Memory B cell (primary cell): ENCODE measurements at regions not wholly inside any gene's neighbourhood (a gene's known extent, or its start where the extent isn't known, plus 50 kb on each side); places are given as distances from the start of the nearest gene placed in this dataset.

ENCODE experiments used
- ATAC-seq: fragments of 150-1000 bp; cut with Tn5 transposase; 2 replicates; pipeline ENCODE4 v1.10.0; 2021; ENCODE audit warnings: low read depth, mild to moderate bottlenecking, moderate library complexity
- DNase-seq, 2 donors: peaks; one replicate each; pipeline ENCODE4 v3.0.0; 2022; ENCODE audit warnings: low spot score in 2 of 2
- H3K27ac Mint-ChIP-seq: one replicate; pipeline ENCODE4 v1.8.0; 2022; ENCODE audit warnings: mild to moderate bottlenecking, moderate library complexity, mixed read lengths
- H3K27me3 Mint-ChIP-seq: one replicate; pipeline ENCODE4 v1.8.0; 2022; ENCODE audit warnings: mixed read lengths
- H3K36me3 Mint-ChIP-seq: one replicate; pipeline ENCODE4 v1.8.0; 2022; ENCODE audit warnings: mild to moderate bottlenecking, mixed read lengths
- H3K4me1 Mint-ChIP-seq: one replicate; pipeline ENCODE4 v1.8.0; 2022; ENCODE audit warnings: mixed read lengths
- H3K4me3 Mint-ChIP-seq: one replicate; pipeline ENCODE4 v1.8.0; 2022; ENCODE audit warnings: mild to moderate bottlenecking, moderate library complexity, mixed read lengths
- H3K9me3 Mint-ChIP-seq: one replicate; pipeline ENCODE4 v1.8.0; 2022; ENCODE audit warnings: mixed read lengths

- Mint-ChIP-seq H3K27ac (peak overlapping the region; percentile 99), H3K4me1 (peaks cover 46% of the 10 kb centered on the region), H3K36me3 (no peaks in the 10 kb centered on the region), H3K4me3 (peak overlapping the region; percentile 38), H3K9me3 (no peaks in the 10 kb centered on the region), H3K27me3 (no peaks in the 10 kb centered on the region)
- peak; percentile 52 to 68 for DNase-seq
- ATAC-seq, result peak; percentile 47
These were observed 50.6 kb upstream of the SMNDC1 start for GRCh38 chr10:110355141-110355831.

GRCh38 chr10:110355922-110356627 lies 51.4 kb upstream of the SMNDC1 start:
- ATAC-seq (peak; percentile 27), DNase-seq (peak; percentile 37 to 44)
- Mint-ChIP-seq H3K9me3 (no peaks in the 10 kb centered on the region), H3K27me3 (no peaks in the 10 kb centered on the region), H3K4me3 (peak overlapping the region; percentile 86), H3K27ac (peak overlapping the region; percentile 99), H3K36me3 (no peaks in the 10 kb centered on the region), H3K4me1 (peaks cover 46% of the 10 kb centered on the region)

GRCh38 chr10:110356628-110357245 lies 52.0 kb upstream of the SMNDC1 start:
- Mint-ChIP-seq H3K27ac (peak overlapping the region; percentile 99), H3K36me3 (no peaks in the 10 kb centered on the region), H3K9me3 (no peaks in the 10 kb centered on the region), H3K4me1 (peaks cover 46% of the 10 kb centered on the region), H3K4me3 (peak overlapping the region; percentile 86), H3K27me3 (peaks cover under 1% of the 10 kb centered on the region)
- peak; percentile 76 to 87 for DNase-seq
- ATAC-seq, result peak; percentile 78

- no peaks in the 10 kb centered on the region for H3K36me3 Mint-ChIP-seq
- no peak for ATAC-seq
- peaks cover 2% of the 10 kb centered on the region for H3K27me3 Mint-ChIP-seq
- H3K4me3 Mint-ChIP-seq, result peak overlapping the region; percentile 86
- no peaks in the 10 kb centered on the region for H3K9me3 Mint-ChIP-seq
- DNase-seq, result peak; percentile 25 to 28
- H3K4me1 Mint-ChIP-seq, result peaks cover 48% of the 10 kb centered on the region
- H3K27ac Mint-ChIP-seq, result peak overlapping the region; percentile 99
These were observed 52.6 kb upstream of the SMNDC1 start for GRCh38 chr10:110357252-110357780.

GRCh38 chr10:110357871-110358270 lies 53.2 kb upstream of the SMNDC1 start:
- Mint-ChIP-seq H3K27ac (peak overlapping the region; percentile 99), H3K4me3 (peak overlapping the region; percentile 86), H3K4me1 (peaks cover 48% of the 10 kb centered on the region), H3K36me3 (no peaks in the 10 kb centered on the region), H3K9me3 (no peaks in the 10 kb centered on the region), H3K27me3 (peaks cover 2% of the 10 kb centered on the region)
- ATAC-seq (no peak), DNase-seq (no peak)

- no peak for DNase-seq
- H3K36me3 Mint-ChIP-seq, result no peaks in the 10 kb centered on the region
- peak overlapping the region; percentile 86 for H3K4me3 Mint-ChIP-seq
- peaks cover 2% of the 10 kb centered on the region for H3K27me3 Mint-ChIP-seq
- no peak for ATAC-seq
- peak overlapping the region; percentile 99 for H3K27ac Mint-ChIP-seq
- H3K4me1 Mint-ChIP-seq, result peaks cover 47% of the 10 kb centered on the region
- H3K9me3 Mint-ChIP-seq, result no peaks in the 10 kb centered on the region
These were observed 53.6 kb upstream of the SMNDC1 start for GRCh38 chr10:110358278-110358677.

GRCh38 chr10:110358869-110359629 lies 54.3 kb upstream of the SMNDC1 start:
- ATAC-seq, result no peak
- no peak for DNase-seq
- Mint-ChIP-seq H3K27ac (no peak overlapping the region), H3K36me3 (no peaks in the 10 kb centered on the region), H3K27me3 (peaks cover 2% of the 10 kb centered on the region), H3K4me3 (peak overlapping the region; percentile 86), H3K4me1 (peaks cover 42% of the 10 kb centered on the region), H3K9me3 (no peaks in the 10 kb centered on the region)

- Mint-ChIP-seq H3K36me3 (no peaks in the 10 kb centered on the region), H3K27ac (no peak overlapping the region), H3K9me3 (no peaks in the 10 kb centered on the region), H3K4me3 (no peak overlapping the region), H3K27me3 (peaks cover 2% of the 10 kb centered on the region), H3K4me1 (peaks cover 25% of the 10 kb centered on the region)
- ATAC-seq, result no peak
- no peak for DNase-seq
These were observed 56.2 kb upstream of the SMNDC1 start for GRCh38 chr10:110360857-110361474.

- no peaks in the 10 kb centered on the region for H3K36me3 Mint-ChIP-seq
- H3K4me1 Mint-ChIP-seq, result peaks cover 20% of the 10 kb centered on the region
- DNase-seq, result no peak
- no peak overlapping the region for H3K4me3 Mint-ChIP-seq
- peaks cover 2% of the 10 kb centered on the region for H3K27me3 Mint-ChIP-seq
- no peak overlapping the region for H3K27ac Mint-ChIP-seq
- no peaks in the 10 kb centered on the region for H3K9me3 Mint-ChIP-seq
- no peak for ATAC-seq
These were observed 57.2 kb upstream of the SMNDC1 start for GRCh38 chr10:110361800-110362456.

- no peak for ATAC-seq
These were observed 59.1 kb upstream of the SMNDC1 start for GRCh38 chr10:110363572-110364411.

GRCh38 chr10:110364531-110364937 lies 59.8 kb upstream of the SMNDC1 start:
- H3K9me3 Mint-ChIP-seq, result no peaks in the 10 kb centered on the region
- DNase-seq (no peak), ATAC-seq (no peak)
- H3K4me1 Mint-ChIP-seq, result peaks cover 5% of the 10 kb centered on the region
- no peak overlapping the region for H3K27ac Mint-ChIP-seq
- peaks cover 2% of the 10 kb centered on the region for H3K27me3 Mint-ChIP-seq
- H3K36me3 Mint-ChIP-seq, result no peaks in the 10 kb centered on the region
- H3K4me3 Mint-ChIP-seq, result no peak overlapping the region

More at GRCh38 chr10:110363572-110364411, 59.1 kb upstream of the SMNDC1 start:
- Mint-ChIP-seq H3K9me3 (no peaks in the 10 kb centered on the region), H3K27ac (no peak overlapping the region), H3K4me3 (no peak overlapping the region), H3K4me1 (peaks cover 10% of the 10 kb centered on the region), H3K27me3 (peaks cover 2% of the 10 kb centered on the region), H3K36me3 (no peaks in the 10 kb centered on the region)
- DNase-seq, result no peak

- Mint-ChIP-seq H3K4me1 (peaks cover 5% of the 10 kb centered on the region), H3K4me3 (no peak overlapping the region), H3K36me3 (no peaks in the 10 kb centered on the region), H3K9me3 (no peaks in the 10 kb centered on the region), H3K27ac (no peak overlapping the region), H3K27me3 (peaks cover 2% of the 10 kb centered on the region)
- DNase-seq, result no peak
- no peak for ATAC-seq
These were observed 60.8 kb upstream of the SMNDC1 start for GRCh38 chr10:110365356-110366143.
